ENCODE measurements at regions not wholly inside any gene's neighbourhood (a gene's known extent, or its start where the extent isn't known, plus 50 kb on each side); places are given as distances from the start of the nearest gene placed in this dataset.

- TF ChIP-seq CTCF (conservative IDR thresholded peaks at IDR 0.05; ENCODE audit: low read length) (no peak), EZH2phosphoT487 (IDR thresholded peaks at IDR 0.05; ENCODE audit: borderline replicate concordance, low read depth, low read length) (no peak)
These were observed 637.0 kb downstream of the DNAH5 start for GRCh38 chr5:13307480-13307879.
